Right forelimb (tissue), 1 donor: ENCODE measurements at regions not wholly inside any gene's neighbourhood (a gene's known extent, or its start where the extent isn't known, plus 50 kb on each side); places are given as distances from the start of the nearest gene placed in this dataset.

Source experiments
- DNase-seq: peaks from one replicate; pipeline ENCODE4 v3.0.0-alpha.2; 2018

DNA sequence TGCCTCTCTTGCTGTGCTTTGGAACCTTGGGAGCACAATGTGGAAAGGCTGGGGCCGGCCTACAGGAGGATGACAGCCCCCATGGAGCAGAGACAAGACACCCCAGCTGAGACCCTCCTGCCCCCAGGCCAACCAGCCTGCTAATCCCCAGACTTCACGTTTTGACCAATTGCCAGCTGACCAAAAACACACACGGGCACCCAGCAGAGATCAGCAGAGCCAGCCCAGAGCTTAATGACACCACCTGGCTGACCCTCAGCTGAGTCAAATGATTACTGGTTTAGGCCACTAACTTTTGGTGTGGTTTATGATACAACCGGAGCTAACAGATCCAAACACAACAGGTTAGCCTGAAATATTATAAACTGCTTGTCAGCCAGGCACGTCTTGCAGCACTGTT lies 111.2 kb upstream of the KIF5B start:
- DNase-seq: no peak

DNA sequence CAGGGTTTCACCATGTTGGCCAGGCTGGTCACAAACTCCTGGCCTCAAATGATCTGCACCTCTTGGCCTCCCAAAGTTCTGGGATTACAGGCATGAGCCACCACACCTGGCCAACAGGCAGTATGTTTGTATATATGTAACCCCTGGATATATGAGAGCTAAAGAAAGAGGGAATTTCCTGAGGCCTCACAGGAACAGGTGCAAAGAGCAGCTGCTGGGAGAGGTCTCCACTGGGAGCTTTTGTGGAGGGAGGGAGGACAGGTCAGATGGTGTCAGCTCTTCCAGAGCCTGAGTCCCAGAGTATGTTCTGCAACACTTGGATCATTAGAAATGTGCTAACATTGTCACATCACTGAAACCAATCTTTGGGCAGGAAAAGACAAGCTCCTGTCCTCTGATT lies 110.1 kb upstream of the KIF5B start:
- DNase-seq: no peak

DNA sequence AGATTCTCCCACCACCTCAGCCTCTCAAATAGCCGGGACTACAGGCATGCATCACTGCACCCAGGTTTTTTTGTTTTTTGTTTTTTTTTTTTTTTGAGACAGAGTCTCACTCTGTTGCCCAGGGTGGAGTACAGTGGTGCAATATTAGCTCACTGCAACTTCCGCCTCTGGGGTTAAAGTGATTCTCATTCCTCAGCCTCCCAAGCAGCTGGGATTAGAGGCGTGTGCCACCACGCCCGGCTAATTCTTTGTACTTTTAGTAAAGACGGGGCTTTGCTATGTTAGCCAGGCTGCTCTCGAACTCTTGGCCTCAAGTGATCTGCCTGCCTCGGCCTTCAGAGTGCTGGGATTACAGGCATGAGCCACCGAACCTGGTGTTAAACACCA lies 107.5 kb upstream of the KIF5B start:
- no peak for DNase-seq

DNA sequence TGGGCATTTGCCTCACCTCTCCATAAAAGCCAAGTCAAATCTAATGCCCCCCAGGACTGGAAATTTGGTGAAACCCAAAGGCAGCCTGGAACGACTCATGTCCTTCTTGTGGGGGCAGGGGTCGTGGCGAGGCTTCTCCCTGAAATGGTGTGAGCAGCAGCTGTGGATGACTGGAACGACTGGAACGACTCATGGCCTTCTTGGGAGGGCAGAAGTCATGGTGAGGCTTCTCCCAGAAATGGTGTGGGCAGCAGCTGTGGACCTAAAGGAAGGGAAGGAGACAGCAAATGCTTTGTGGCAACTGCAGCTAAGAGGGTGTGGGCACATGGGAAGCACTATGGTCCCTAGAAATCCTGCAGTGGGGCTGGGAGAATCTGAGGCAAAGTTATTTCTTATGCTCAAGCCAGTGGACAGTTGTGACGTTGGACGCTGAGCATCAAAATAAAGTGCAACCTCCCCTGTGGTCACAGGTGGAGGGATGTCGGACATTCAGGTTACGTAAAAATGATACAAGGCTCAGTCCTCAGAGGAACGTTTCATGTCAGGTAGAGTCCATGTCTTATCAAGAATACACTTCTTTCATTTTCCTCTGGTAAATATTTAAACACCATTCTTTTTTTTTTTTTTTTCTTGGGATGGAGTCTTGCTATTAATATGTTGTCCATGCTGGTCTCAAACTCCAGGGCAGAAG lies 107.0 kb upstream of the KIF5B start:
- DNase-seq: no peak

DNA sequence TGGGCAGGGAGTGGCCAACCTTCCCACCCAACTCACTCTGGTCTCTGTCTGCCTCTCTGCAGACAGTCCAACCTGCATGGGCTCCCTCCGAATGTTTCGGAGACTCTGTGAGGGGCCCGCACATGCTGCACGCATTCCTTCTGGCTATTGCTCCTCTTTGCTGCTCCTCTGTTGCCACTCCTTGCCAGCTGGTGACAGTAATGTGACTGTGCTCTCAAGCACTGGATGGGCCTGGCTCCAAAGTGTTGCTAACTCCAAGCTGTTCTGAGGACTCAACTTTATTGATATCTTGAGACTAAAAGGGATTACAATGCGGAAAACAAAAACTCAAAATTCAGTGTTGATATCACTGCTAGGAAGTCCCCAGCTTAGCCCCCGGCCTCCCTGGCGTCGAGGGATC lies 105.4 kb upstream of the KIF5B start:
- no peak for DNase-seq

DNA sequence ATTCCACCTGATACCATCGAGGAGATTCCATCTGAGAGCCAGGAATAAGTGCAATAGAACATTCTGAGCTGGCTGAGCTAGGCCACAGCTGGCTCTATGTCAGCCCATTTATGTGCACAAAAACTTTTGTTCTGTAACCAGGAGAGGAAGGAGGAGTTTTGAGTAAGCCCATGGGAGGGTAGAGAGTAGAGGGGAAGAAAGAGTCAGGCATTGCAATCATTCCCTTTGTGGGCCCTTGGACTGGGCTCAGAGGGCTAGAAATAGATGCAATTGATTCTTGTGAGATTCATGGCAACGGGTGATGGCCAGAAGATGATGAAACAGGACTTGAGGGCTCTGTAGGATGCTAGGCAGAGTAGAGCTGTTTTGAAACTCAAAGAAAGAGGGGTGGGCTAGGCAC lies 104.6 kb upstream of the KIF5B start:
- DNase-seq: no peak

DNA sequence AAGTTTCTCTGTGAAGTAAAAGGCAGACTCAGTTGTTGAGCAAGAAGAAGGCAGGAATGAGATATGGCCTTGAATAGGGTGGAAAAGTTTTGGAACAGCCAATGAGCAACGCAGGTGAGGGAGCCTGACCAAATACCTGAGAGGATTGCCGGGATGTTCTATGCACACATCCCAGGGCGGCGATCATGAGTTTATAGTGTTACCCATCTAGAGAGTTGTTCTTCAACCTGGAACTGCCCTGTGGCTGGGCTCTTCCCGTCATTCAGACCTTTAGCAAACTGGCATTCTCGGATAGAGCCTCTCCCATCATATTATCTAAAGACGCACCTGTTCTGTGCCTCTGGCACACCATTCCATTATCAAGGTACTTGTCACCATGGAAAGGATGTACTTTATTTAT lies 103.0 kb upstream of the KIF5B start:
- DNase-seq: no peak

DNA sequence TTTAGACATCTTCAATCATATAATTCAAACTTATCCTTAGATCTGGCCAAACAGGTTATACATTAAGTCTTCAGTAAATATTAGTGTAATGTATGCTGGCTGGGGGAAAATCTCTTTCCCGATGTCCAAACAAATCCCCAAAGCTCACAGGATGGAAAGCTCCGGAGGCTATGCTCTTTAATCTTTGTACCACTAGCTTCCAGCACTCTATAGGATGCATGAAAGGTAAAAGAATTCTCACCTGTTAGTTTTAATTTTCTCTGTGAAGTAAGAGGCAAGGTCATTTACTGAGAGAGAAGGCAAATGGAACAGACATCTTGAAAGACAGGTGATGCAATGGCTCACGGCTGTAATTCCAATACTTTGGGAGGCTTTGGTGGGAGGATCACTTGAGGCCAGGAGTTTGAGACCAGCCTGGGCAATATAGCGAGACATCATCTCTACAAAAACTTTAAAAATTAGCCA lies 99.8 kb upstream of the KIF5B start:
- no peak for DNase-seq

DNA sequence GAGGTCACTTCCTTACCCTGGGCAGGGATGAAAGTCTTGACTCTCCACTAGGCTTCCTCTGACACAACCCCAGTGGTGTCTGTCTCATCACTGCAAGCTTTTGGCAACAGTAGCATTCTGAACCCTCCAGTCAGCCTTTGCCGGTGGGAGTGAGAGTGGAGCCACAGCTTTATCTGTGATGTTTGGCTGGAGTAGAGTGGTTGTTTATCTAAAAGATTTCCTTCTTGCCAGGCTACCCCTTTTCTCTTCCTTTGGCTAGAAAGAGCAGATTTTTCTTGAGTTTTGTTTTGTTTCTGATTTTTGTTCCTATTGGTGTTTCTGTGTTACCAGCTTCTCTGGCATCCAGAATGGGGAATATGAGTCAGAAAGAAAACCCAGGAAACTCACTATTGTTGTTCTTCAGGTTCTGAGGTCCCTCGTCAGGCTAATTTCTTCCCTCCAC lies 98.9 kb upstream of the KIF5B start:
- DNase-seq: no peak

DNA sequence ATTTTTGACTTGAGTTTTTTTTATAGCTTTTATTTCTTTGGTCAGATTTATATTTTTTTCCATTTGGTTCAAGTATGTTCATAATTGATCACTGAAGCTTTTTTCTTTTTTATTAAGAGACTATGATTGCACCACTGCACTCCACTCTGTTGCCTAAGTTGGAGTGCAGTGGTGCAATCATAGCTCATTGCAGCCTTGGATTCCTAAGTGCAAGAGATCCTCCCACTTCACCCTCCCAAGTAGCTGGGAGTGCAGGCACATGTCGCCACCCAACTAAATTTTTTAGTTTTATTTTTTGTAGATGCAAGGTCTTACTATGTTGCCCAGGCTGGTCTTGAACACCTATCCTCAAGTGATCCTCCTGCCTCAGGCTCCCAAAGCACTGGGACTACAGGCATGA lies 97.7 kb upstream of the KIF5B start:
- no peak for DNase-seq

DNA sequence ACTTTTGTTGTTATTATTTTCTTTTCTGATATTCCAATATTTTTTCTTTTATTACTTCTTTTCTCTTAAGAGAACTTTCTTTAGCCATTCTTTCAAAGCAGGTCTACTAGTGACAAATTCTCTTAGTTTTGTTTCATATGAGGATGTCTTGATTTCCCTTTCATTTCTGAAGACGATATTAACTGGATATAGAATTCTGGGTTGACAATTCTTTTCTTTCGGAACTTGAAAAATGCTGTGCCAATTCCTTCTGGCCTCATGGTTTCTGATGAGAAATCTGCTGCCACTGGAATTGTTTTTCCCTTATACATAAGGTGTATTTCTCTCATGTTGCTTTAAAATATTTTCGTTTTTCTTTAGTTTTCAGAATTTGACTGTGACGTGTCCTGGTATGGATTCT lies 97.0 kb upstream of the KIF5B start:
- DNase-seq: no peak

DNA sequence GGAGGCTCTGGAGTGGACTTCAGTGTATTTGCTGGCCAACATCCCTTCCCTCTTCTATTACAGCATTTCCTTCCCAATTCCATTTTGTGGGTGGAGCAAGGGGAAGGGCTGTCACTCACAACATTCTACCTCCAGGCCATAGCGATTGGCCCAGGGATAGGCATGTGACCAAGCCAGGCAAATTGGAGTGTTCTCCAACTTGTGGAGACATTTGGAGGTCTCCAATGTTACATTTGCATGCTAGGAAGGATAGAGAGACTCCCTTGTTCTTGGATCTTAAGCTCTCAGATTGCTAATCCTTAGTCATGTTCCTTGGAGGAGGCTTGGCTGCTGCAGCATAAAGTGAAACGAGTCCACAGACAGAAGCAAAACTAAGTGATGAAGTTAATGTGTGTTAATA lies 95.6 kb upstream of the KIF5B start:
- no peak for DNase-seq

DNA sequence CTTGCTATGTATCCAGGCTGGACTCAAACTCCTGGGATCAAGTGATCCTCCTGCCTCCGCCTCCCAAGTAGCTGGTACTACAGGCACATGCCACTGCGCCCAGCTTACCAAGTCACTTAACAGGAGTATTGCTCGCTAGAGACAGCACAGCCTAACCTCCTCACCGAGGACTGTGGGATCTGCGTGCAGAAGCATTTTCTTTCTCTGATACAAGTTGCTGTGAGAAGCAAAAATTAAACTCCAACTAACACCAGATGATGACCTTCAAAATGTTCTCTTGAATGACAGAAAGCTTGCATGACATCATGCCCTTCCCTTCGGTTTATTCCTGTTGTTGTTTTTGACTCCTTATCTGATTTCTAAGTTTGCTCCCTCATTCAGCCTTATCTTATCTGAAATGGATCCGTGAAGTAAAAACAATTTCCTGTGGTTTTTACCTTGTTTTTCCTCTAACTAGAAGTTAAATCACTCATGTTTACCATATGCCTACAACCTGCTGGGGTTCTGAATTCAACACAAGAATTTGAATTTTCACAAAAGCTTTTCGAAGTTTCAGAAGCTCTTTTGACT lies 94.4 kb upstream of the KIF5B start:
- no peak for DNase-seq

DNA sequence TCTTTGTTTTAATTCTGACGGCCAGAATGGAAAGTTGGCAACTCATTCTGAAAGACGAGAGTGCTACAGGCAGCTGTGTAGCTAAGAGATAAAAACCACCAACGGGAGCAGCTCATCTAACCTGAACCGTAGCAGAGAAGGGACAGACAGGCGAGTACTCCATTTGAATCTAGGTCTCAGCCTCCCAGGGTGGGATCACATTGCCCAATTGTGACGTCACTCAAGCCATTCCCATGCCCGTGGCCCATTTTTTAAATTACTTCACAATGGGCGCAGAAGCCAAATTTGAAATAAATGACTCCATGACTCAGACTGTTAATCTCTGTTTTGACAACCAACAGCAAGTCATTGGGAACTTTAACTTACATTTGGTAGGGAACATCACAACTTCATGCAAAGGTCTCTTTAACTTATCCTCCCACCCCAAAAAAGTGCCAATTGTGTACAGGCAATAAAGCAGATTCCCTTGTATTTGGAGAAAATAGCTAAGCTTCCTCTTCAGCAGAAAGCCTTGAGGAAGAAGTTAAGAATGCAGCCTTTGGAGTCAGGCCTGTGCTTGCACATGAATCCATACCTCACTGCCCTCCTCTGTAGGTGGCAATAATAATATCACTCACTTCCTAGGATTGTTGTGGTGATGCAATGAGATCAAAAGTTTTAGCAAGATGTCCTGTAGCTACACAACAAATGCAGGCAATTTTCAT lies 93.2 kb upstream of the KIF5B start:
- no peak for DNase-seq

DNA sequence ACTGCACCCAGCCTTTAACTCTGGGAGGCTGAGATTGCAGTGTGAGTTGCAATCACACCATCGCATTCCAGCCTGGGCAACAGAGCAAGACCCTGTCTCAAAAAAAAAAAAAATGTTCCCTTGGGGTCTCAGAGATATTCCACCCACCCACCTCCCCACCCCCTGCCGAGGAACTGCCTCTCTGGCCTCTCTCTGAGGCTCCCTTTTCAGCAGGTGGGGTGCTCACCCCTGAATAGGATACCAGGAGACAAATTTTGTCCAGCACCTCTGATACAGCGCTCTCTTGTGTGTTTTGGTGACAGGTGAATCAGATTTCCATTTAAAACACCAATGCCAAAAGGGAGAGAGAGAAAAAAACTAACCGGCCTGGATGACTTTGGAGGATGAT lies 92.6 kb upstream of the KIF5B start:
- no peak for DNase-seq

DNA sequence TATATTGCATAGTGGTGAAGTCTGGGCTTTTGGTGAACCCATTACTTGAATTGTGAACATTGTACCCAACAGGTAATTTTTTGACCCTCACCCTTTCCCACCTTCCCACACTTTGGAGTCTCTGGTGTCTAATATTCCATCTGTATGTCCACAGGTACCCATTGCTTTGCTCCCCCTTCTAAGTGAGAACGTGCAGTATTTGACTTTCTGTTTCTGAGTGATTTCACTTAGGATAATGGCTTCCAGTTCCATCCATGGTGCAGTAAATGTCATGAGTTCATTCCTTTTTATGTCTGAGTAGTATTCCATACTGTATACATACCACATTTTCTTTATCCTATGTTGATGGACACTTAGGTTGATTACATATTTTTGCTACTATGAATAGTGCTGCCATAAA lies 91.5 kb upstream of the KIF5B start:
- DNase-seq: no peak

DNA sequence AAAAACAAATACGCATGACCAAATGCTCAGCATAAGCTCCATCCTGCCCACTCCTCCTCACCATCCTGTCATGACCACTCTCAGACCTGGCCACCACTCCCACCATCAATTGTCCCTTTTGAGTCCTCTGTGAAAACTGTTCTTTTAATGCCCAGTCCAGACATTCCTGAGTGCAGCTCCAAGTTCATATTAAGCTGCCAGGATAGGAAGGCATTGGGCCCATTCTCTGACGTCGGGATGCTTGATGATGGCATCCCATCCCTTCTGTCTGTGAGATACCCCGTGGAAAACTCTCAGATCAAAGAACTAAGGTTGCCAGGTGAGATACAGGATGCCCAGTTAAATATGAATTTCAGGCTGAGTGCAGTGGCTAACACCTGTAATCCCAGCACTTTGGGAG lies 89.9 kb upstream of the KIF5B start:
- DNase-seq: no peak

DNA sequence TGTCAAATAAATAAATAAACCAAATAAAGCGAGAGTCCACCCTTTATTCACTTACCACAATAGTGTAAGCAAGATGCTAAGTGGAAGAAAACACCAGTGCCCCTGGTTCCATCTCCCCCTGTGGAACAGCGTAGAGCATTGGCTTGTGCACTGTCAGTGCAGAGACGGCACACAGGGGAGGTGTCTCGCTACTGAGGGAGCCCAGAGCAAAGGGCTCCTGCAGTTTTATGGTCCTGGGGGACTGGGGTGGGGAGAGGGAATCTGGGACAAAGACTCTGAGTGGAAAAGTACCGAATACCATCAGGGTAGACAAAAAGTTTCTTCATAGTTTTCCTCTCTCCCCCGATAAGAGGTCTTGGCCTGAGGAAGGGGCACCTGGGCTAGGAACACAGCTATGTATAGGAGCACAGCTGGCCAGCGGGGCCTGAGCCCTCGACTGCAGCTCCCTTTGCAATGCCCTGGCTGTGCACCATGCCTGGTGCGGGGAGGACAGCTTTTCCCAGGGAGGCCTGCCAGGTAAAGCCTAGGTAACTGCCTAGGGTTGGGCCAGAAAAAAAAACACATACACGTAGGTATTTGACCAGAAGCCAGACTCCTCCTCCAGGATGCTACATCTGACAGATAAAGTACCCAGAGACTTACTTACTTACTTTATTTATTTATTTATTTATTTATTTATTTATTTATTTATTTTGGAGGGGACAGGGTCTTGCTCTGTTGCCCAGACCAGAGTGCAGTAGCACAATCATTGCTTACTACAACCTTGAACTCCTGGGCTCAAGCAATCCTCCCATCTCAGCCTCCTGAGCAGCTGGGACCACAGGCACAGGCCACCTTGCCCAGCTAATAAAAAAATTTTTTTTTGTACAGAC lies 88.8 kb upstream of the KIF5B start:
- DNase-seq: no peak

DNA sequence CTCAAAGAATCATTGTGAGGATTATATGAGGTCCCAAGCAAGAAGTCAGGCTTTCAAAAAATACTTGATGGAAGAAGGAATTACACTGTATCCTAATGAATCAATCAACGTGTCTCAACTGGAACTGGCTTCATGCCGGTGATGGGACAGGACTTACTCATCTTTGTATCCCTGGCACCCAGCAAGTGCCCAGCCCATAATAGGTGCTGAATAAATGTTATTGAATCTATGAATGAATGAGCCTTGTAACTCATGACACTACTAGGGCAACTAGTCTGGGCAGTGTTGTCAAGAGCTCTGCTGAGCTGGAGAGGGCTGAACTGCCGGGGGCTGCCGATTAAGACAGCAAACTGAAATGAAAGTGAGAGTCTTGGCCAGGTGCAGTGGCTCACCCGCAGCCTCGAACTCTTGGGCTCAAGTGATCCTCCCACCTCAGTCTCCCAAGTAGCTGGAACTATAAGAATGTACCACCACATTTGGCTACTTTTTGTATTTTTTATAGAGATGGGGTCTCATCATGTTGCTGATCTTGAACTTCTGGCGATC lies 87.2 kb upstream of the KIF5B start:
- no peak for DNase-seq

DNA sequence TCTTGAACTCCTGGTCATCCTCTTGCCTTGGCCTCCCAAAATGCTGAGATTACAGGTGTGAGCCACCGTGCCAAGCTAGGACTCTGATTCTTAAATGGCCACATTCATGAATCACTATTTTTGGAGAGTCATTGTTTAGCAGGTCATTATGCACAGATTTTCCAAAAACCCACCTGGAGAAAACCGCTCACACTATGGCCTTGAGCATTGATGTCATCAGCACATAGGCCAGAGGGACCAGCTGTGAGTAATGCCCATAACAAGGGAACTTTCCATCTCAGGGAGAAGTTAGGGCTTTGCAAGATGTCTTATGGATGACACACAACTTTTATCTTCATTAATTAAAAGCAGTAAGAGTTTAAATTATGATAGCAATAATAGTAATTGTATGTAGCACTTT lies 86.4 kb upstream of the KIF5B start:
- no peak for DNase-seq

DNA sequence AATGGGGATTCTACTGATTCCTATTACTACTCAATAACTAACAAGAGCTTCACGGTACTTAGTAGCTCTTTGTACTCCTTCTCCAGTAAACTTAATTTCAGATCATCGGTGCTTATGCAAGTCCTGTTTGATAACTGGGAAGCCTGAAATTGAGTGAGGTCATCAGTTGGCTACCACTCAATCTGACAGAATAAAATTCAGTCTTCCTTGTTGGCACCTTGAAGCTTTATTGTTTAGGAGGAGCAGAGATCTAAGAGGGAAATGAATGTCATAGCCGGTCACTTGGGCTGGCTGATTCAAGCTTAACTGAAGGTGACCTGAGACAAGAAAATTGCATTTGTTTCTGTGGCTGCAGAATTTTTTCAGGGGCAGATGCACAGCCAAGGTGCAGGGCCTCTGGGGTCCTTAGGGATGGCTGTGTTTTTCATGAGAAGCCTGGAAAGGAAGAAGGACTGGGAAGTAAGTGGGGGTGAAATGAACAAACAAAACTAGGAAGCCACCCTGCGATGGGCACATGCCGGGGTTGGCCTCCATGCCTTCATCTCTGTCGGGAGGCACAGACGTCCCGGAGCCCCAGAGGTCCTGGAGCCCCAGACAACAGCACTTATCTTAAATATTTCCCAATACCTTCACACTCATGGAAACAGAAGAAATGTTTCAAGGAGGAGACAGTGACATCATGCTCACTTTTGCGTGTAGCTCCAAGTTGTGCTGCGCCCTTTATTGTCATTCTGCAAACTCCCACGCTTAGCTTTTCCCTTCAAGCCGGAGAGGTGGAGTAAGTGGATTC lies 85.0 kb upstream of the KIF5B start:
- DNase-seq: no peak

DNA sequence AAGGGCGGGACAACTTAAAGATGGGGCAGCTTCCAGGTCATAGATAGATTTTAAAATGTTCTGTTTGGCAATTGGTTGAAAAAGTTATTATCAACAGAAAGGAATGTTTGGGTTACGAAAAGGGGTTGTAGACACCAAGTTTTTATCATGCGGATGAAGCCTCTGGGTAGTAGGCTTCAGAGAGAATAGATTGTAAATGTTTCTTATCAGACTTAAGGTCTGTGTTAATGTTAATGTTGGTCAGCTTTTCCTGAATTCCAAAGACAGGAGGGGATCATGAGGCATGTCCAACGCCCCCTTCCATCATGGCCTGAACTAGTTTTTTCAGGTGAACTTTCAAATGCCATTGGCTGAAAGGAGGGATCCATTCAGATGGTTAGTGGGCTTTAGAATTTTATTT lies 84.2 kb upstream of the KIF5B start:
- DNase-seq: no peak
